ENCODE measurements at regions not wholly inside any gene's neighbourhood (a gene's known extent, or its start where the extent isn't known, plus 50 kb on each side); places are given as distances from the start of the nearest gene placed in this dataset.

DNA sequence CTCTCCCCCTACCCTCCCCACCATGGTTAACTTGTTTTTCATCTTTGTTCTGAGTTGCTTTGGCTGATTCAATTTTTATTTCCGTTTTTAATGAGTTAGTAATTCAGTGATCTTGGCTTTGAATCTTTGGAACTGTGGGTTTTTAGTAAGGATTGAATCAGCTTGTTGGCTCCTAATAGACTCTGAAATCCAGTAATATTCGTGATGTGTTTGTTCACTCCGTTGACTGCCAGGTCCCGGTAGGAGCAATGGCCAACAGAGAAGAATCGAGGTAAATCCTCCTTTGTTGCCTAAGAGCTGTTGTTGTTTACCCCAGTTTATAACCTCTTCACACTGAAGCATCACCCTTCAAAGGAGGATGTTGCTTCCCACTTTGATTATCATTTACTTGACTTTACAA, 92.7 kb downstream of the PCSK1 start:
- no peak for DNase-seq

DNA sequence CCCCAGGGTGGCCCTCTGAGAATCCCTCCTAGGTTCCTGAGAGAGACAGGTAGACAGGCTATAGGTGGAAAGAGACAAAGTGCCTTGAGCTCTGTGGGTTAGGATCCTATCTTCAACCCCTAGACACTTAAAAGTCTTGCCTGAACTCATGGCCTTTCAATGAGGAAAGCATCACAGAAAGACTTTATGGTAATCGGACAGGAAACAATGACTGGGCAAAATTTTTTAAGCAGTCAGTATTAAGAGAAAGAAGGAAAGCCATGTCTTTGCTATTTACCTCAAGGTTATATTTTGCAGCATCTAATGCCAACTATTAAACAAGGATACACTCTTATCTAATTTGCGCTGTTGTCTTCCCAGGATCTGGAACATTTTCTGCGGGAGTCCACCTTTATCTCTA, 93.2 kb downstream of the PCSK1 start:
- DNase-seq = no peak

DNA sequence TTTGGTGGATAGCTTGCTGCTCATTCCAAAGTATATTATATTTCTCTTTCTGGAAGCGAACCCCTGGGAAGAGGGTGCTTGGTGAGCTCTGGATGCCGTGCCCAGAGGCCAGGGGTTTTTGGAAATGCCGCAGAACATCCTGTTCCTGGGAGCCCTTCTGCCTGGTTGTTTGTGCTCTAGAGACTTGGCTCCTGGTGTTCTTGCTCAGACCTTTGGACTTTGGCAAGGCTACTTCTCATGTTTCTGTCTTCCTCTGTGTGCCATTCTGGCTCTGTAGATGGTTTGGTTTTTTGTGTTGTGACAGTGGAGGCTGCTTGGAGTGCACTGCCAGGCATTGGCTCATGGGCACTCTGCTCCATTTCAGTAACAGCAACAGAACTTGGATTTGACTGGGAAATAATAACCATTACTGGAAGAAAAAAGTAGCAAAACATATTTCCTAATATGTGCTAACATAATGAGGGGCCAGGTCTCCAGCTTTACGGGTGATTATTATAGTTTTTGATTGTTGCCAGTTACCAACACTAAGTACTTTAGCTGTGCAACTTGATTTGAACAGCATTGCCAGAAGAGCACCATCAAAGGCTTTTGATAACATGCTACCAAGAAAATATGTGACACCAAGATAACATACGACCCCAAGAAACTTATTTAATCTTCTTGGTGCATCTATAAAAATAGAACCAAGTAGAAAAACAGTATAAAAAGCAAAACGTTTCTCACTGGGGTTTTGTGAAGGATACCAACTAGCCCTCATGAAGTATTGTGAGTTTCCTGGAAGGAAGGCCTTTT, 94.2 kb downstream of the PCSK1 start:
- no peak for DNase-seq

DNA sequence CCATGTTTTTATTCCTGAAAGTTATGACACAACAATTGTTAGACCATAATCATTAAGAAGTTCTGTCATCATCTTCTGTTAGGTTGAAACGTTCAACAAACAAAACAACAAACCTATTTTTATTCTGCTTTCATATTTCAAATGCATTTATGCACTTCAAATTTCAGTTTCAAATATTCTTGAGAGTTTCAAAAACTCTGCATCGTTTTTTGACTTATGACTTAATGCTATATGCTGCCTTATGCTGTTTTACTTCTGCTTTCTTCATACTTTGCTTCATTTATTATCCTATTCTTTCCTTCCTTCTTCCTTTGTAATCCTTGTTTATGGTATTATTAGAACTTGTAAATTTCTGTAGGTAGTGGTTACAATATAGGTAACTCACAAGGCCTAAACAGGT, 95.0 kb downstream of the PCSK1 start:
- DNase-seq = no peak

DNA sequence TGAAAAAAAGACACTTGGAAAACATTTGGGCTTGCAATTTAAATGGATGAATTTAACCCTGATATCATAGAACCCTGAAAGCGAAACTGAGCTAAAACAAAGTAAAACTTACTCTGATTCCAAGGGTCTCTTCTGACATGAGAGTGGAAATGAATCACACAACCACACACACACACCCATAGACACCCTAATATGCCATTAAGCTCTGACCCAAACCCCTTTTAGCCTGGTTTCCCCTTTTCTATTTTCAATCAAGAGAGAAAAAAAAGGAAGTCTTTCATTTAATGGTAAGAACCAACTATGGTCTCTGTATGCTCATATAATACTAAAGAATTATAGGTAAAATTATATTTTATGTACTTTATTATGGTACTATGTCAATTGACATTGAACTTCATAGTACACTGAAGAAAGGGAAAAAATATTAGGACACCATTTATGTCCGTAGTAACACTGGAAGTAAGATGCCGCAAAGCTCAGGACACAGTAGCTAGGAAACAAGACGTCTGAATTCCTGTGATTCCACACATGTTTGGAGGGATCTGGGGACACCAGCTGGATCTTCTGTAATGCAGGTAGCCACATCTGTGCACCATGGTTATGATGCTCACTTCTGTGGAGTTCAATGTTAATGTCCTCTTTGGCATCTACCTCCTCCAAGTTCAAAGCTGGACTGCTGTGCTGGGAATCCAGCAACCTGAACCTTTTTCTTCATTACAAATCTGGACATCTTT, 95.8 kb downstream of the PCSK1 start:
- DNase-seq = no peak

DNA sequence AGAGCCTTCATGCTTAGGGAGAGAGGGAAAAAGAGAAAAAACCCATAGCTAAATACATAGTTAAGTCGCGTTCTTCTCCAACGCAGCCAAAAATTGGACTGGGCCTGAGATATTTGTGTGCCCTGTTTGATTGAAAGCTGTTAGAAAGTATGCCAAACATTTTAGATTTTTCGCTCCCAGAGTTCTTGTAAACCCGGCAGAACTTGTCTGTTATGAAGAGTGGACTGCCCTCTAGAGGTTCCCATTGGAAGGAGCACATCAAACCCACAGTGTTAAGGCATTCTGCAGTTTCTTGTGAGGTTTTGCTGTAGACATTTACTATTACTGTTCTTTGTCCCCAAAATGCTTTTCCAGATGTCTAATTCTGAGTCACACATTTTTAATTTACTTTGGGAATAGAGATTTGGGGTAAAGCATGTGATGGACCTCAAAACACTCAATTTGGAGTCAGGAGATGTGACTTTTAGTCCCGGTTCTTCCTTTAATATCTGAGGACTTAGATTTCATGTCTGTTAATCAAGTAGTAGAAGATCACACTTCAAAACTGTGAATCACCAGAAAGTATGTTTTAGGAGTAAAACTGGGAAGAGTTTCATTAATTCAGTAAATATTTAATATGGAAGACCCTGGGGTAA, 96.6 kb downstream of the PCSK1 start:
- peak; percentile 21 for DNase-seq

DNA sequence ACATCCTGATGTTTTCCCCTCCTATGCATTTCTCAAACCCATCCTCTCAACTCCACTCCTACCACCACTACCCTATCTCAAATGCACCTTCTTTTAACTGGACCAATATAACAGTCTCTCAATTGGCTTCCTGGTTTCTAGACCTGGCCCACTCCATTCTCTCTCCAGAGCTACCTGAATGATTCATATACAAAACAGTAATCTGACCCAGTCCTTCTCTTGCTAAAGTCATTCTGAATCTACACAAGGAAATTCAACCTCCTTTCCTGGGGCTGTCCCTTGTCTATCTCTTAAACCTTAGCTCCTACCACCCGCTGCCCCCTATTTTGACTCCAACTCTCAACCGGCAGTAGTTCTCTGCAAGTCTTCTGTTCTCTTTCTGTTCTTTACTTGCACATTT, 97.2 kb downstream of the PCSK1 start:
- DNase-seq = no peak

DNA sequence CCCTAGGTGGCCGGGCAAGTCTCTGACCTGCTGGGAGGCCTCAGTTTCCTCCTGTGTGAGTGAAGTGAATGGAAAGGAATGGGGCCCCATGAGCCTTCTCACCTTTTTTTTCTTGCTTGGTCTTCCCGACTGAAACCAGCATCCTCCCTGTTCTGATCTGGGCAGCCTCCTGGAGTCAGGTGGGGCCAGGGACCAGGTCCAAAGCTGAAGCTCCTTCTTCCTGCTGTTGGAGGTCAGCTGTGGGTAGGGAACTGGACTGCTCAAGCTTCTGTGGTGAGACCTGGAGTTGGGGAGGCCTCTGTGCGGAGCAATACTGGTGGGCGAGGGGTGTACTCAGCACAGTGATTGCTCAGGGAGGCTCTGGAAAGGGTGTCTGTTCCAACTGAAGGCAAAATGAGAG, 99.7 kb downstream of the PCSK1 start:
- no peak for DNase-seq

DNA sequence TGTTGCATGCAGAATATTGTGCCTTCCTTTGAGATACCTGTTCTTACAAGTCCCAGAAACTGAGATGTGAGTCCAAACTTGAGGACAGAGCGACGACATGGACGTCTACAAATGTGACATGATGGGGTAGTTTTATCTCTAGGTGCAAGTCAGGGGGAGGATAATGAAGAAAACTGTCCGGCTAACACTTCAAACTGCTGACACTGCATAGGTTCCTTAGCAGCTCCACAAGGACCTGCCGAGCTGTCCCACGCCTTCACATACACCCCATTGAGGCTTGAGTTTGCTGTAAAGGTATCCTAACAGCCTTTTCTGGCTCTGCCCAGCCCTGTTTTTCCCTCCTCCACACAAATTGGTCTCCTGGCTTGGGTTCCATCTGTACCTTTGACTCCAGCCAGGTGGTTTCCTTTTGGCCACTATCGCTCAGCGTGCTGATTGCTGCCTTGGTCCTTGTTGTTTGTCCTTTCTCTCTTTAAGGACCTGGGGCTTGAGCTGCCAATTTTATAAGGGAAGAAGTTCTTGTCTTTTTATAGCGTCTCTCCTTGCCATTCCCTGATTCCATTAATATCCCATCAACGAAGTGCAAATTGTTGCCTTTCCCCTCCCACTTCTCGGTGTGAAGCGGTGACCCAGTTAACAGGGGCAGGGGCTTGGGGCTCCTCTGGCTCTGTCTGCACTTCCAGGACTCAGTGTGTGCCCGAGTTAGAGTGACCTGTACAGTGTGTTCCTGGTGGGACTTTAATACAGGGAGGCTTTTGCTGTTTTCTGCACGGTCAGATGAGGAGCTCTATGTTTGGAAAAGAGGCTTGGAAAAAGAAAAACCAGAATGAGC, 100.3 kb downstream of the PCSK1 start:
- no peak for DNase-seq

DNA sequence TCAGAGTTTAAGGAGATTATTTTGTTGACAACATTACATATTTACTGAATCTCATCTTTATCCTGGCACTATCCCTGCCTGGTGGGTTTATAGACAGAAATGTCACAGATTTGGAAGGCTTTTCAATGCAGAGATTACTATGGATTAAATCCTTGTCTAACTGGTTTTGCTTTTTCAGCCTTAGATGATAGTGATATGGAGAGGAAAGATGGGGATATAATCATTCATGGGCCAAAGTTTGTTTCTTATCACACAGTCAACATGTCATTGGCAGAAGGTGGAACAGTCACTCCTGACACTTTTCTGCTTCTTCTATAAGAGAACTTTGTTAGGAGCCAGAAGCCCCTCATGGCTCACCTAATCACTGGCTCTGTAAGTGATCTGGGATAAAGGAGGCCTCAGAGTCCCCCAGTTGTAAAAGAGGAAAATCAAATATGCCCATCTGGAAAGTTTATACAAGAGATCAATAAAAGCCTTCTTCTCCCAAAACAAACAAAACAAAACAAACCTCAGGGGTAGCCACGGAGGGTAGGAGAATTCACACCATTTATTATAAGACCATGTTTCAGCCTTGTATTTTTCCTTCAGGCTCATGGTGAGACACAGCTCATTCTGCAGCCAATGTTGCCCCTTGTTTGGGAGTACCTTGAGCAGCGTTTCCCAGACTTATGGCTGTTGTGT, 101.2 kb downstream of the PCSK1 start:
- no peak for DNase-seq

DNA sequence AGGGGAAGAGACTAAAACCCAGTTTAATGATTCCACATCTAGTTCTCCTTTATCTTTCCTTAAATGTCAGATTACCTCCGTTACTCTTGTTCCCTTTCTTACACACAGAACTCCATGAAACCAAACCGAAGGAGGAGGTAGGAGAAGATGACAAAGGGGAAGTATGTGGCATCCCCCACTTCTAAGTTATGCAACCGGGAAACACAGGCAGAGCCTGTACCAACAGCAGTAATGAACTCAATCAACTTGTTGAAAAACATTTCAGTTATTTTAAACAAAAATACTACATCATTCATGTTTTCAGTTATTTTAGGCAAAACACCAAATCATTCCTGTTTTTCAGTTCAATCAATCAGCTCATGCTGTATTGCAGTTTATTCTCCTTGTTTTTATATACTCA, 101.8 kb downstream of the PCSK1 start:
- DNase-seq = no peak

DNA sequence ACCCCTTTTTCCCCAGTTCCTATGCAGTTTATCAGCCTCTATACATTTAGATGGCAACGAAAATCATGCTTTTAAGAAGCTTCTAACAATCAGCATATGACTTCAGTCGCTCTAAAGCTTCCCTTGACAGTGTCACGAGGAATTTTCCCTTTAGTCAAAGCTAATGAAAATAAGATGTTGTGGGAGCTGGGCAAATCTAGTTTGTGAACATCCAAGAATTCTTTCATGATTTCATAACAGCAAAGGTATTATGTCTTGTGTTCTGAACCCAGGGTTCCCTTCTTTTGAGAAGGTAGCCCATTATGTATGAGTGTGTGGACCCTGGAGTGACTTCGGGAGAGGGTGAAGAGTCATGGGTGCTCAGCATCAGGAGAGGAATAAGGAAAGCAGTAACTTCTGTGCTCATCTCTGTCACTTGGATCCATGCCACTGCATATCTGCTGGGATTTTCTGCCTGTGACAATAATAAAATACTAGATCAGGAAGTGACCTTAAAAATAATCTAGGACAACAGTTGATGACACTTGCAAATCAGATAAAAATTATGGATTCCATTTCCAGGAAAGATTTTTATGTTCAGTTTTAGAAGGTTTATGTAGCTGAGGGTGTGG, 102.4 kb downstream of the PCSK1 start:
- no peak for DNase-seq

DNA sequence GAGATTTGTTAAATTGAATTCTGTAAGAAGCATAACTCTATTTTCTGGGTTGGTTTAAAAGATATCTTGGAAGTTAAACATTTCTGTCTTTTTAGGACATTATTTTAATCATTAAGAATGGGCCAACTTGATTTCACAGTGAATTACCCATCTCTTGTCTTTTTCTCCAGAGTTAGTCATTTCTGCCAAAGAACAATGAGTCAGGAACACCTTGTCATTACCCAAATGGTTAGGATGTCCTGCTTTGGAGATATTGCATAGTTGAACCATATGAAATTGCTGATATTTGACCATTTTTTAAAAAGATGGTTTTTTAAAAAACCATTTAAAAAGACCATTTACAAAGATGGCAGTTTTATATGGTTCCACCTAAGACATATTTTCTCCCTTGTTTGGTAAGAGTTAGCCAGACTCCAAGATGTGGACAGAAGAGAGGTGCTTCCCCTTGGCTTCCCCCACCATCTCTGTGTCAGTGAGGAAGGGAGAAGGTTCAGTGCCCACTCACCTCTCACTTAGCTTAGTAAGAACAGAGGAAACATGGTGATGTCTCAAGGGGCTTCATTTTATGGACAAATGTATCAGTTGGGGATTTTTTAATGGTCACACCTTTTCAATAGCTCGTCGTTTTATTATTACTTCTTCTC, 103.0 kb downstream of the PCSK1 start:
- no peak for DNase-seq

DNA sequence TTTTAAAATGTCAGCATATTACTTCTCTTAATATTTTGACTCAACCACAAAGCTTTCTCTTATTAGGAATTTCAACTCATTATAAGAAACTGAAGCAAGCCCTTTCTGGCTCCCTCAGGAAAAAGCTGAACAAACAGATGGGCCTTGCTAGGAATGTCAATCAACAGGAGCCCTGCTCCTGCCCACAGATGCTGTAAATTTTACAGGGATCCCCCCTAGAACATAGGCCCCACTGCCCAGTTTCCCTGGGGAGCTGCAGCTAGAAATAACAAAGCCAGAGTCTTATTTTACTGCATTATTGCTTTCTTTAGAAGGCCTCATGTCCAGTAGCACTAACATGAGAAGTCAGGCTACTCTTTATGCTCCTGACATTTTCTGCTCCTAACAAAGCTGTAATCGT, 103.8 kb downstream of the PCSK1 start:
- no peak for DNase-seq

DNA sequence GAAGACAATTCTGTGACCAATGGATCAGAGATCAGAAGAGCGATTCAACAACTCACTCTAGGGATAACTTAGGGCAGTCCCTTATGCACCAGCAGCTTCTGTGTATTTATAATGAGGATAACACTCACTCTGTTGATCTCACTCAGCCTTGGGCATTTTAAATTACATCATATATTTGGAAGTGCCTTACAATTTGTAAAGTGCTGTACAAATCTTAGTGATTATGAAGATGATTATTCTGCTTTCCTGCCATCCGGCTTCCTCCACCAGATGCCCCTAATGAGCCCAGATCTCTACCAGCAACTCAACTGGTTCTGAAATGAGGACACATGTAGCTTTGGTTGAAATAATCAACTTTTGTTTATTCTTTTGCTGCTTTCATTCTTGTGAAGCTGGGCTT, 105.3 kb downstream of the PCSK1 start:
- no peak for DNase-seq

DNA sequence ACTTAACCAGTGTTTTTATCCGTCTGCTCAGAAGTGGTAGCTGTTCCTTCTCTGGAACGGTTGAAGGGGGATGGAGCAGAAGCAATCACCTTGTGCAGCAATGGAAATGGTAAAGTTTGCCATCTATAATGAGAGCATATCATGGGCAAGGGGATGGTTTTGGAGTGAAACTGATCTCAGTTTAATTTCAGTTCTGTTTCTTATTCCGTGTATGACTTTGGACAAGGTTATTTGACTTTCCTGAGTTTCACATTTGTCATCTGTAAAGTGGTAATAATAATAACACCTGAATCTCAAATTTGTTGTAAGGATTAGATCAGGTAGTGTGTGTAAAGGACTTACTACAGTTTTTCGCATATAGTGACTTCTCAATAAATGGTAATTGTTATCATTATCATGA, 106.1 kb downstream of the PCSK1 start:
- DNase-seq = no peak

DNA sequence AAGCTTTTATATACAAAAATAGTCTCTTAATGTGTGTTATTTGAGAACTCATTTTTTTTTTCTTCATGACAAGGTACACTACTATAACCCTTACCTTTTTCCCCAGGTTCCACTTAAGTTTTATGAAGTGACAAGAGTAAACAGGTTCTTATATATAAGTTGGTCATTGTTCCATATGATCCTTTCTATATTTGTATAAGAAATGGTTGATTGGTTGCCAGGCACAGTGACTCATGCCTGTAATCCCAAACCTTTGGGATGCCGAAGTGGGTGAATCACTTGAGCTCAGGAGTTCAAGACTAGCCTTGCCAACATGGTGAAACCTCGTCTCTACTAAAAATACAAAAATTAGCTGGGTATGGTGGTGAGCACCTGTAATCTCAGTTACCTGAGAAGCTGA, 108.3 kb downstream of the PCSK1 start:
- no peak for DNase-seq

DNA sequence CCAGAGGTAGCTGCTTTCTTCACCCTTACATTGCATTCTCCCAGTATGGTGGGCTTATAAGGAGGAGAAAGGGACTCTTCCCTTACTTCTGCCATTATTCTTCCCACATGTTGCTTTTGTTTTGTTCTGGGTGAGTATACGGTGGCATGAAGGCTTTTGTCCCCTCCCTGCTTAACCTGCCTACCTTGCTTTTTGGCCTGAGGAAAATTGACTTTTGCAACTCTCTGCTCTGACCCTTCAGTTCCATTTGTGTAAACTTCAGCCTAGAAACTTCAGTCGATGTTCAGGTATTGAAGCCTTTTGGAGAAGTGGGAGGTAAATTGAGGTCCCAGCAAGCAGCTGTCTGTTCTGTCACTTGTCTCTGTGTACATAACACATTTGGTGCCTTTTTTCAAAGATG, 110.2 kb downstream of the PCSK1 start:
- DNase-seq = no peak

DNA sequence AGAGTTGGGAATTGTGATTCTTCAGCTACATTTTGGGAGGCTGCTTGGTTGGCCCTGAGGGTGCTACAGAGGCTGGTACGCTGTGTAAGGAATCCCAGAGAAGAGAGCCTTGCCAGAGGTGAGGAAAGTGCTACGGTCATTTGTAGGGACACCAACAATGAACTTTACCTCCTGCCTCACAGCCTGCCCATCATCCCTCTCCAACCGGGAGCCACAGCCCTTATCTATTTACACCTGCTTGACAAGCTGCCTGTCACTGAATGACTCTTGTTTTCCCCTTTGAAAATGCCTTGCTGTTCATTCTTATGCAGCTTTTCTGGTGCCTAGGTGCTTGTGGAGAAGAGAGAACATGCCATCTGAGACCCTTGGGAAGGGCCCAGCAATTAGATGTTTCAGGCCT, 110.8 kb downstream of the PCSK1 start:
- DNase-seq = no peak

DNA sequence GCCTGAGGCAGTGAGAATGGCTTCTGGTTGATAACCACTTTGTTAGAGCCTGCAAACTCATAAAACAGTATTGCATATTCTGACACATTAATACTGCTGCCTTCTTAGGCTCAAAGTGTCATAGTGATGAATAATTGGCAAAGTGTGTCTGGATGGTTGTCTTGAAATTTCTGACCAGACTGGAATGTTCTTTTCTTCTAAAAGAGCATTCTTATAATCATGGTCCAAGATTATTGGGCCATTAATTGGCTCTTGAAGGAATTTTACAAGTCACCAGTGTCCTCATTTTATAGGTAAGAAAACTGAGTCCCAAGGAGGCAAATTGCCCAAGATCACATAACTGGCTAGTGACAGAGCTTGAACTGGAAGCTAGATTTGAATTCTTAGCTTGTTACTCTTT, 111.7 kb downstream of the PCSK1 start:
- no peak for DNase-seq

DNA sequence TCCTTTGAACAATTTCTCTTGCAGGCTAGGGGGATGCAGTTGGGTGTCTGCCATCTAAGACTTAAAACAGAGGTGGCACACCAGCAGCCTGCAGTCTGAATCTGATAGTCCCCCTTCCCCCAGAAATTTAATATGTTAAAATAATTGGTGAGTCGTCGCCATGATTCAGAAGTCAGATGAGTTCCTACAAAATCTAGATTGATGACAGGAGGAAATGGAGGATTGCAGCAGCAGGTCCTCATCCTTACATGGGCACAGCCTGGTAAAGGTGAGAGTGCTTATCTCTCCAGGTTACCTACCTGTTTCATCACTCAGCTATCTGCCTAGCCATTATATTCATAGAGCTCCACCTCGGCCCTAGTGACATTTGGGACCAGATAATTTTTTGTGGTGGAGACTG, 112.3 kb downstream of the PCSK1 start:
- no peak for DNase-seq

All from NCI-H1048 (cell line).